Pancreas (tissue), 10 donors: ENCODE measurements at regions not wholly inside any gene's neighbourhood (a gene's known extent, or its start where the extent isn't known, plus 50 kb on each side); places are given as distances from the start of the nearest gene placed in this dataset.

ENCODE experiments used
- ATAC-seq, 4 donors: fragments of 200-7000 bp; cut with Tn5 transposase; one replicate each; pipeline versions ENCODE4 v1.8.0 to v1.9.1; 2020; ENCODE audit warnings: mild to moderate bottlenecking in 4 of 4, moderate library complexity in 4 of 4
- DNase-seq, 6 donors: peaks; one replicate each; pipeline ENCODE4 v3.0.0-alpha.2; 2020
- FAIRE-seq: peaks from 2 replicates; lab custom pipeline; 2012; peaks lifted over from hg19 to GRCh38; lab: Jason Lieb, UNC
- H3K27ac ChIP-seq, 4 donors: fragments of 200-600 bp; sonication (generic); 1 replicate in 3 of 4; 2 replicates in 1 of 4; pipeline versions ENCODE4 v1.5.0 to v1.8.0; 2020
- H3K27me3 ChIP-seq, 4 donors: fragments of 200-600 bp; one replicate each; pipeline ENCODE4 v1.8.0; 2021
- H3K36me3 ChIP-seq, 3 donors: fragments of 200-600 bp; sonication (generic) in 1 of 3; one replicate each; pipeline versions ENCODE4 v1.5.0 to v1.8.0; 2020 to 2021
- H3K4me1 ChIP-seq, 3 donors: fragments of 200-600 bp; one replicate each; pipeline ENCODE4 v1.8.0; 2021
- H3K4me3 ChIP-seq, 4 donors: fragments of 200-600 bp; sonication (generic) in 2 of 4; one replicate each; pipeline versions ENCODE4 v1.5.0 to v1.8.0; 2020 to 2021
- H3K9me3 ChIP-seq, 4 donors: fragments of 200-600 bp; one replicate each; pipeline ENCODE4 v1.8.0; 2021
- CTCF ChIP-seq, 4 donors: fragments of 200-600 bp; sonication (generic) in 3 of 4; IDR thresholded peaks; one replicate each; pipeline versions ENCODE4 v1.5.0 to v1.8.0; 2021; ENCODE audit warnings: antibody characterized with exemption in 4 of 4
- WGBS, 2 donors: extraction: QIAGEN DNeasy Blood & Tissue Kit; methylation state at CpG; one replicate each; pipeline ENCODE4 v1.1.7; 2013; 5-methylcytosine and 5-hydroxymethylcytosine counted together
- intact Hi-C, 3 donors: fragments of 100-400 bp; cut with DNase I; formaldehyde crosslinking; loops; one replicate each; pipeline versions ENCODE4 v1.11.1 to v1.14.2; 2022
- donor health status: healthy with polysubstance abuse.
- donor health status: DM: no; HTN: no; CAD: no; lungs with moderate emphysema.
- donor health status: DM: no; HTN: no; CAD: no.
- donor health status: control.
- donor health status: control.
- donor health status: Bipolar disorder and iron deficiency.
- donor health status: DM: yes; HTN: yes; CAD: no.
- donor health status: DM: no; HTN: no; CAD: no.
- donor health status: DM: no; HTN: no; CAD: no.
- donor health status: DM: yes; HTN: yes; CAD: no.

- Histone ChIP-seq H3K36me3 (no peaks in the 10 kb centered on the region), H3K27me3 (no peaks in the 10 kb centered on the region), H3K4me3 (no peak overlapping the region), H3K27ac (no peak overlapping the region), H3K9me3 (no peaks in the 10 kb centered on the region), H3K4me1 (no peaks in the 10 kb centered on the region)
- 63 to 88% methylated on average over 3 of the region's 3 CpGs for WGBS, 2 donors
- intact Hi-C loops, result no loop called here
- no peak for TF ChIP-seq CTCF (IDR thresholded peaks at IDR 0.05)
- ATAC-seq, result no peak
- no peak for FAIRE-seq
- DNase-seq, result no peak
Observed at GRCh38 chr6:40098774-40099173, 164.5 kb upstream of the MOCS1 start.

- Histone ChIP-seq H3K27ac (no peak overlapping the region), H3K4me3 (no peak overlapping the region), H3K4me1 (no peaks in the 10 kb centered on the region), H3K36me3 (no peaks in the 10 kb centered on the region), H3K9me3 (no peaks in the 10 kb centered on the region), H3K27me3 (no peaks in the 10 kb centered on the region)
- WGBS, 2 donors, result 60 to 61% methylated on average over 2 of the region's 2 CpGs
- no peak for ATAC-seq
- intact Hi-C loops, result no loop called here
- FAIRE-seq, result no peak
- no peak for DNase-seq
- no peak for TF ChIP-seq CTCF (IDR thresholded peaks at IDR 0.05)
Observed at GRCh38 chr6:40097590-40097989, 163.3 kb upstream of the MOCS1 start.

- peaks cover 0 to 12% (median 8%) of the 10 kb centered on the region in 3 donors for H3K4me1 ChIP-seq
- ATAC-seq (no peak), DNase-seq (no peak), FAIRE-seq (no peak)
- H3K27ac ChIP-seq, result no peak overlapping the region
- intact Hi-C loops, result no loop called here
- 66 to 73% methylated on average over 3 of the region's 3 CpGs for WGBS, 2 donors
- H3K36me3 ChIP-seq, result no peaks in the 10 kb centered on the region
- H3K9me3 ChIP-seq, result no peaks in the 10 kb centered on the region
- no peak overlapping the region for H3K4me3 ChIP-seq
- no peak for TF ChIP-seq CTCF (IDR thresholded peaks at IDR 0.05)
- H3K27me3 ChIP-seq, result no peaks in the 10 kb centered on the region
Observed at GRCh38 chr6:40083141-40083920, 149.1 kb upstream of the MOCS1 start.

- Histone ChIP-seq H3K36me3 (no peaks in the 10 kb centered on the region), H3K27me3 (no peaks in the 10 kb centered on the region), H3K9me3 (no peaks in the 10 kb centered on the region), H3K4me3 (no peak overlapping the region), H3K4me1 (peaks cover 0 to 9% (median 6%) of the 10 kb centered on the region in 3 donors), H3K27ac (no peak overlapping the region)
- FAIRE-seq (no peak), DNase-seq (no peak), ATAC-seq (no peak)
- TF ChIP-seq CTCF (IDR thresholded peaks at IDR 0.05), result no peak
- 70 to 76% methylated on average over 6 of the region's 6 CpGs for WGBS, 2 donors
- intact Hi-C loops, result no loop called here
Observed at GRCh38 chr6:40082278-40083043, 148.2 kb upstream of the MOCS1 start.

GRCh38 chr6:40077736-40078135, 143.5 kb upstream of the MOCS1 start:
- TF ChIP-seq CTCF (IDR thresholded peaks at IDR 0.05), result no peak
- Histone ChIP-seq H3K4me3 (no peak overlapping the region), H3K4me1 (no peaks in the 10 kb centered on the region), H3K27ac (no peak overlapping the region), H3K27me3 (no peaks in the 10 kb centered on the region), H3K36me3 (no peaks in the 10 kb centered on the region), H3K9me3 (no peaks in the 10 kb centered on the region)
- WGBS, 2 donors, result 74 to 78% methylated on average over 2 of the region's 2 CpGs
- FAIRE-seq (no peak), ATAC-seq (no peak), DNase-seq (no peak)
- intact Hi-C loops, result no loop called here
